HUES64 (cell line): ENCODE measurements at regions not wholly inside any gene's neighbourhood (a gene's known extent, or its start where the extent isn't known, plus 50 kb on each side); places are given as distances from the start of the nearest gene placed in this dataset.

Experiments
- H3K27ac ChIP-seq: 2 replicates; pipeline ENCODE4 v1.7.0; 2013; ENCODE audit warnings: low read depth, low read length, inconsistent platforms
- H3K27me3 ChIP-seq: 2 replicates; pipeline ENCODE4 v1.6.1; 2013; ENCODE audit warnings: mild to moderate bottlenecking, low read length; ENCODE audit not compliant: insufficient read depth
- H3K36me3 ChIP-seq: 2 replicates; pipeline ENCODE4 v1.6.1; 2013; ENCODE audit warnings: mild to moderate bottlenecking, low read length; ENCODE audit not compliant: insufficient read depth
- H3K4me1 ChIP-seq: 2 replicates; pipeline ENCODE4 v1.6.1; 2013; ENCODE audit warnings: mild to moderate bottlenecking, low read length, moderate library complexity; ENCODE audit not compliant: insufficient read depth
- H3K4me3 ChIP-seq: 2 replicates; pipeline ENCODE4 v1.5.1; 2013; ENCODE audit warnings: mild to moderate bottlenecking, low read length, moderate library complexity
- H3K9ac ChIP-seq: 2 replicates; pipeline ENCODE4 v1.6.1; 2013; ENCODE audit warnings: mild to moderate bottlenecking, low read depth, low read length
- H3K9me3 ChIP-seq: 2 replicates; pipeline ENCODE4 v1.6.1; 2013; ENCODE audit warnings: low read depth, low read length; ENCODE audit not compliant: insufficient read depth
- WGBS: fragments of 150-250, 120-280 bp; methylation state at CpG from one replicate; pipeline ENCODE4 v1.1.7; 2013; ENCODE audit warnings: missing lambda C conversion rate; 5-methylcytosine and 5-hydroxymethylcytosine counted together

GRCh38 chr10:124238367-124238766 lies 145.0 kb upstream of the CHST15 start:
- Histone ChIP-seq H3K9ac (no peak overlapping the region), H3K27ac (no peak overlapping the region), H3K36me3 (no peaks in the 10 kb centered on the region), H3K9me3 (no peaks in the 10 kb centered on the region), H3K4me3 (no peak overlapping the region), H3K4me1 (peaks cover 11% of the 10 kb centered on the region), H3K27me3 (no peaks in the 10 kb centered on the region)
- WGBS, result 85% methylated on average over 8 of the region's 8 CpGs

DNA sequence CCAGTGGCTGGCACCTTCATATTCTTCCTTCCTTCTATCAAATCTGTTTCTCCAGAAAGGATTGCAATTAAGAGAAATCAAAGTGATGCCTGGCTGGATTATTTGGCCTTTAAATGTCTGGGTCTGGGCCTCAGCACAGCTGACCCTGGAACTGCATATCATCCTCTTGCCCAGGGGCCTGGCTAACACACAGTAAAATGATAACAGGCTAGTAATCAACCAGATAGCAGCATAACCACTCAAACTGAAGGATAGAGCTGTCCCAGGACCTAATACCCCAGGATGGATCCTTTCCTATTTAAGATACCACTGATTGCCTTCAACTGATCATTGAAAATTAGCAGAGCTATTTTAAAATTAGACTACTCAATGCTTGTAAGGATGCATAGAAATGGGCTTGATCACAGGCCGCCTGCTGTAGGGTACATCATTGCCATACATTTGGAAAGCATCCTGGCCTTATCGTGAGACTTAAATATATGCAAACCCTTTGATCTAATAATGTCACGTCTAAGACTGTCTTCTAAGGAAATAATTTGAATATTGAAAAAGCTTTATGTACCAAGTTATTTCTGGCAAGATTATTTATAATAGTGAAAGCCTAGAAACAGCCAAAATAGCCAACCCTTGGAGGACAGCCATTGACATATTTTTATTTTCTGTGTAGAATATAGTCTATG lies 144.0 kb upstream of the CHST15 start:
- peaks cover 11% of the 10 kb centered on the region for H3K4me1 ChIP-seq
- no peaks in the 10 kb centered on the region for H3K36me3 ChIP-seq
- no peaks in the 10 kb centered on the region for H3K9me3 ChIP-seq
- no peaks in the 10 kb centered on the region for H3K27me3 ChIP-seq
- H3K27ac ChIP-seq, result no peak overlapping the region
- H3K9ac ChIP-seq, result no peak overlapping the region
- H3K4me3 ChIP-seq, result no peak overlapping the region
- WGBS, result 98% methylated on average over 2 of the region's 3 CpGs

DNA sequence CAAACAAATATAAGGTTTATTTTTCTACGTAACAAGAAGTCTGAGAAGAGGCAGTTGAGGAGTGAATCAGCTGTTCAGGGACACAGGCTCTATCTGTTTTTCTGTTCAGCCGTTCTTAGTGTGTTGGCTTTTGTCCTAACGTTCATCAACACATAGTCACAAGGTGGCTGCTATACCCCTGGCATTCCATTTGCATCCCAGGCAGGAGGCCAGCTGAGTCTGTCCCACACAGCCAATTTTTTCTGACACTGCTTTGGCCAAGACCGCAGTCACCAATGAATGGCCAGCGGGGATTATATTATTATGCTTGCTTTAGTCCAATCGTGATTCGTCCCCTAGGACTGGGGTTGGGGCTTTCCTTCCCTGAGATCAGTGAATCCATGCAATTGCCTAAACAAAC lies 143.4 kb upstream of the CHST15 start:
- H3K9me3 ChIP-seq, result no peaks in the 10 kb centered on the region

GRCh38 chr10:124236136-124236535 lies 142.7 kb upstream of the CHST15 start:
- Histone ChIP-seq H3K27ac (no peak overlapping the region), H3K4me3 (no peak overlapping the region), H3K36me3 (no peaks in the 10 kb centered on the region), H3K27me3 (no peaks in the 10 kb centered on the region), H3K9me3 (no peaks in the 10 kb centered on the region), H3K4me1 (peaks cover 11% of the 10 kb centered on the region), H3K9ac (no peak overlapping the region)
- WGBS, result 94% methylated on average over 2 of the region's 2 CpGs

More for the DNA sequence above, 143.4 kb upstream of the CHST15 start:
- H3K27me3 ChIP-seq, result no peaks in the 10 kb centered on the region
- H3K4me1 ChIP-seq, result peaks cover 11% of the 10 kb centered on the region
- H3K36me3 ChIP-seq, result no peaks in the 10 kb centered on the region
- H3K4me3 ChIP-seq, result no peak overlapping the region
- WGBS, result 89% methylated on average over 7 of the region's 7 CpGs
- H3K9ac ChIP-seq, result no peak overlapping the region
- no peak overlapping the region for H3K27ac ChIP-seq

DNA sequence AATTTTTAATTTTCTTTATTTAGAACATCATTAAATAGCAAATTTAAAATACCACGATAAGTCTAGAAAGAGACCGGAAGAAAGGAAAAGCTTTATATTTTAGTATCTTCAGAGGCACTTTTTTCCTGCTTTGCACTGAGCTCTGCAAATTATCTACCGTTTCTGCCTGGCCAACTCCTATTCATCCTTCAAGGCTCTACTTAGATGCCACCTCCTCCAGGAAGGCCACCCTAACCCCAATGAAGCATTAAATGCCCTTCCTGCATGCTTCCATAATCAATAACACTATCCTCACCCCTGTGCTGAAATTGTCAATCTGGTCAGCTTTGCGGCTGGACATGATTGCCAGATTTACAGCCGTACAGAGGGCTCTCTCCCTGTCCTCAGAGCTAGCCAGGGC lies 141.8 kb upstream of the CHST15 start:
- peaks cover 7% of the 10 kb centered on the region for H3K4me1 ChIP-seq
- 95% methylated on average over 5 of the region's 5 CpGs for WGBS
- H3K4me3 ChIP-seq, result no peak overlapping the region
- no peak overlapping the region for H3K9ac ChIP-seq
- H3K27ac ChIP-seq, result no peak overlapping the region
- H3K27me3 ChIP-seq, result no peaks in the 10 kb centered on the region
- 0 out of 2 replicates have a peak, but pooled peaks cover 2% of the 10 kb centered on the region for H3K9me3 ChIP-seq
- H3K36me3 ChIP-seq, result no peaks in the 10 kb centered on the region

DNA sequence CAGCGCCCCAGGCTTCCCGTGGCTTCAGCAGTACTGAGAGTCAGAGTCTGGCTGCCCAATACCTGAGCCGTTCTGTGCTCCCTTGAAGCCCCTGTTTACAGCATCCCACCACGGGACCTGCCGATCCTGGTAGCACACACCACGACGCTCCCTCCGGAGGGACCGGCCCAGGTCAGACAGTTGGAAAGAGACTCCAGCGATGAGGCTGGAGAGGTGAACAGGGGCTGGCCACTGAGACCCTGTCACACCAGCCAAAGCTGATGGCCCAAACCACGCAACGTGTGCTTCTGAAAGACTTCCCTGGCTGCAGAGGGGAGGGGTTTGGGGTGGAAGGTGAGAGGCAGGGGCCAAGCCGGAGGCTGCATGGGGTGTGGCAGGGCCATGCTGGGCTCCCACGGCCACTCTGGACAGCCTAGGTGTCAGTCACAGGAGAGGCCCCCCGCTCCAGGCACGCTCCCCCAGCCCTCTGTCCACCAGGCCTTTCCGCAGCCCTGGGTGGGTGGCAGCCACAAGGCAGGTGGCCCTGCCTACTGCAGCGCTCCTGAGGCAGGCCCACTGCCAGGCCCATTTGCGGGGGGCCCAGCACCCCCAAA lies 140.2 kb upstream of the CHST15 start:
- peaks cover 2% of the 10 kb centered on the region for H3K4me1 ChIP-seq
- peaks cover 17% of the 10 kb centered on the region for H3K9me3 ChIP-seq
- H3K4me3 ChIP-seq, result no peak overlapping the region
- H3K9ac ChIP-seq, result no peak overlapping the region
- no peaks in the 10 kb centered on the region for H3K36me3 ChIP-seq
- WGBS, result 91% methylated on average over 19 of the region's 19 CpGs
- H3K27ac ChIP-seq, result no peak overlapping the region
- no peaks in the 10 kb centered on the region for H3K27me3 ChIP-seq

DNA sequence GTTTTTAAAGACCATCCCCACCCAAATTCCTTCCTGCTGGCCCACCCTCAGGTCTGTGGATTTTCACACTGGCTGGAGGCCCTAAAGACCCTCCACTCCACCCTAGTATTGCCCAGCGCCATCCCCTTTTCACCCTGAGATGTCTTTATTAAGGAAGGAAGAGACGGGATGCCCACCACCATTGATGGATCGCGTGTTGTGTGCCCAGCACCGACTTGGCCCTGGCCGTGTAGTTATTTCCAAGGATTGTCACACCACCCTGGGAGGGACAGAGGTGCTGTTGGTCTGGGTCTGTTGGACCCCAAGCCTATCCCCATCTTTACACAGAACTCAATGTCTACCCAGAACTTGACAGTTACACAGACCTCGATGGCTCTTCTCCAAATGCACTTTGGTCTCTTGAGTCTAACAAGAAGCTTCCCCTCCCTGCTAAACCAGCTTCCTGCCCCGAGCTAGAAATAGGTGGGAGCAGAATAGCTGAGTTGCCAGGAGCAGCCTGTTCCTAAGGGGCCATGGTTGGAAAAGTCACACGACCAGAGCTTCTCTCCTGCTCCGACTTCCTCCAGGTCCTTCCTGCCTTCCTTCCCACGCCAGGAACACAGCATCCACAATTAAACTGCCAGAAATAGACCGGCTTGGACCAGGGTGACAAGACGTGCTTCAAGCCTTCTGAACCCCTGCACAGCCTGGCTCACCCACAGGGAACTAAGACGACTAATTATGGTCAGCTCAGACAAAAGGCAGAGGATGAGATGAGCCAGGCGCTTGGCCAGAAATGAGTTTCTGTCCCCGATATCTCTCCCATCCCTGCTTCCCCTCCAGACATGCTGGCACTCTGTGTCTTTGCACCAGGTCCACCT lies 139.5 kb upstream of the CHST15 start:
- Histone ChIP-seq H3K4me3 (no peak overlapping the region), H3K9me3 (peaks cover 25% of the 10 kb centered on the region), H3K9ac (no peak overlapping the region), H3K36me3 (no peaks in the 10 kb centered on the region), H3K27me3 (no peaks in the 10 kb centered on the region), H3K27ac (no peak overlapping the region), H3K4me1 (no peaks in the 10 kb centered on the region)
- WGBS, result 81% methylated on average over 16 of the region's 16 CpGs

DNA sequence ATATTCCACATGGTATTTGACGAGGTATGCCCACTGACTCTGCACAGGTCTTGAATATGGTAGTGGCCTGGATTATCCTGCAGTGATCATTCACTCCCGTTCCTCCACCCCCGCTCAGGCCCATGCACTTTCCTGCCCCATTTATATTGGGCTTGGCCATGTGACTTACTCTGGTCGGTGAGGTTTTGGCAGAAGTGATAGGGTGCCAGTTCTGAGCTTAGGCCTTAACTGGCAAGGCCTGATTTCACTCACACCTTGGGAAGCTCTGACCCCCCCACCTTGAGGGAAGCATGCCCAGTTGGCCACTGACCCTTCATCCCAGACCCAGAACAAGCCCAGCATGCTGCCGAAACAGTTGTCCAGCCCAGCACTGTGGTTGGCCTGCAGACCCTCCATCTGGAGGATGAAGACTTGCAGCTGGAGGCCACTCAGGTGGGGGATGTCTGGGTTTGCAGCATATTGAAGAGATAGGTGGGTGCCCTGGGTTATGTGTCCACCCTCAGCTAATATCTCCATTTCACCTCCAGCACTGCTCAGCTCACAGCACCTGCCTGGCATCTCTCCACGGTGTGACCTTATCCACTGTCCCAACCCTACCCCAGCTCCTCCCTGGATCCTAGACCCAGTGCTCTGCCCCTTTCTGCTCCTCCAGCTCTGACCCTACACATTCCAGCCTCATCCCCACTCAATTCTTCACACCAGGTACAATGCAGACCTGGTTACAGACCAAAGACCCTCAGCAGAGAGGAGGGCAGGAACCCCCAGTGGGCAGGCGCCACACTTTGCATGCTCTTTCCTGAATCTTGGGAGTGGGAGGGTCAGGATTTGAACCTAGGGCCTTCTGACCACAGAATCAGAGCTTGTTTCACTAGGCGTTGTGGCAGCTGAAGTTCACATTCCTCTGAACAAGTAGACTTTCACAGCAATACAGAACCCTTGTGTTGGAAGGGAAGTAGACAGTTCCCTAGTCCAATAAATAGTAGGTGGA lies 138.1 kb upstream of the CHST15 start:
- Histone ChIP-seq H3K36me3 (no peaks in the 10 kb centered on the region), H3K9me3 (peaks cover 33% of the 10 kb centered on the region), H3K9ac (no peak overlapping the region), H3K4me1 (no peaks in the 10 kb centered on the region), H3K27me3 (no peaks in the 10 kb centered on the region), H3K4me3 (no peak overlapping the region), H3K27ac (no peak overlapping the region)
- 94% methylated on average over 8 of the region's 8 CpGs for WGBS

DNA sequence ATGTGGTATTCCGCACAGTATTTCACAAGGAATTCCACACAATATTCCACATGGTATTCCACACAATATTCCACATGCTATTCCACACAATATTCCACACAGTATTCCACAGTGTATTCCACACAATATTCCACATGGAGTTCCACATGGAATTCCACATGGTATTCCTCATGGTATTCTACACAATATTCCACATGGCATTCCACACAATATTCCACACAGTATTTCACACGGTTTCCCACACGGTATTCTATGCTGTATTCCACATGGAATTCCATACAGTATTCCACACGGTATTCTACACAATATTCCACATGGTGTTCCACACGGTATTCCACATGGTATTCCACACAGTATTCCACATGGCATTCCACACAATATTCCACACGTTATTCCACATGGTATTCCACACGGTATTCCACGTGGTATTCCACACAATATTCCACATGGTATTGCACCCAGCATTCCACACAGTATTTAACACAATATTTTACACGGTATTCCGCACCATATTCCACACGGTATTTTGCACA lies 137.3 kb upstream of the CHST15 start:
- no peaks in the 10 kb centered on the region for H3K4me1 ChIP-seq
- 93% methylated on average over 11 of the region's 11 CpGs for WGBS
- peaks cover 33% of the 10 kb centered on the region for H3K9me3 ChIP-seq
- no peak overlapping the region for H3K9ac ChIP-seq
- no peak overlapping the region for H3K27ac ChIP-seq
- H3K36me3 ChIP-seq, result no peaks in the 10 kb centered on the region
- H3K27me3 ChIP-seq, result no peaks in the 10 kb centered on the region
- no peak overlapping the region for H3K4me3 ChIP-seq

GRCh38 chr10:124229989-124230634 lies 136.7 kb upstream of the CHST15 start:
- Histone ChIP-seq H3K9me3 (peaks cover 33% of the 10 kb centered on the region), H3K27me3 (no peaks in the 10 kb centered on the region), H3K4me1 (no peaks in the 10 kb centered on the region), H3K27ac (no peak overlapping the region), H3K9ac (no peak overlapping the region), H3K36me3 (no peaks in the 10 kb centered on the region), H3K4me3 (no peak overlapping the region)
- 91% methylated on average over 15 of the region's 15 CpGs for WGBS
